Activated CD8-positive, alpha-beta T cell treated with anti-CD3 and anti-CD28 coated beads, Interleukin-2, amount 10 ng/mL, durations not matched to agents 7 days and 5 days (primary cell): ENCODE measurements at regions not wholly inside any gene's neighbourhood (a gene's known extent, or its start where the extent isn't known, plus 50 kb on each side); places are given as distances from the start of the nearest gene placed in this dataset.
"Not testable (repeated sequence)": the region's sequence is repeated elsewhere in the genome, so short reads cannot be mapped to it uniquely, and the experiment has no call there.

Source experiments
- ATAC-seq: fragments of 150-1000 bp; cut with Tn5 transposase; one replicate; pipeline ENCODE4 v1.10.0; 2021; ENCODE audit warnings: moderate library complexity
- CTCF ChIA-PET: fragments of 350-600 bp; sonication (Branson Sonifier 250); formaldehyde crosslinking; loops from one replicate; lab custom pipeline; 2021; ENCODE audit warnings: antibody characterized with exemption; lab: Charles Lee
- POLR2A ChIA-PET: fragments of 350-600 bp; sonication (Branson Sonifier 250); formaldehyde crosslinking; loops from one replicate; lab custom pipeline; 2021; ENCODE audit warnings: antibody characterized with exemption; lab: Charles Lee
- DNase-seq: peaks from one replicate; pipeline ENCODE4 v3.0.0-alpha.2; 2020
- H3K27ac Mint-ChIP-seq: one replicate; pipeline ENCODE4 v1.8.0; 2021; ENCODE audit warnings: mild to moderate bottlenecking, mixed read lengths
- H3K27me3 Mint-ChIP-seq: one replicate; pipeline ENCODE4 v1.8.0; 2021; ENCODE audit warnings: low read depth, mixed read lengths
- H3K36me3 Mint-ChIP-seq: one replicate; pipeline ENCODE4 v1.8.0; 2021; ENCODE audit warnings: low read depth, mixed read lengths
- H3K4me1 Mint-ChIP-seq: one replicate; pipeline ENCODE4 v1.8.0; 2021; ENCODE audit warnings: low read depth, mixed read lengths
- H3K4me3 Mint-ChIP-seq: one replicate; pipeline ENCODE4 v1.8.0; 2021; ENCODE audit warnings: mild to moderate bottlenecking, mixed read lengths
- H3K9me3 Mint-ChIP-seq: one replicate; pipeline ENCODE4 v1.8.0; 2022; ENCODE audit warnings: mixed read lengths; ENCODE audit not compliant: insufficient read depth

DNA sequence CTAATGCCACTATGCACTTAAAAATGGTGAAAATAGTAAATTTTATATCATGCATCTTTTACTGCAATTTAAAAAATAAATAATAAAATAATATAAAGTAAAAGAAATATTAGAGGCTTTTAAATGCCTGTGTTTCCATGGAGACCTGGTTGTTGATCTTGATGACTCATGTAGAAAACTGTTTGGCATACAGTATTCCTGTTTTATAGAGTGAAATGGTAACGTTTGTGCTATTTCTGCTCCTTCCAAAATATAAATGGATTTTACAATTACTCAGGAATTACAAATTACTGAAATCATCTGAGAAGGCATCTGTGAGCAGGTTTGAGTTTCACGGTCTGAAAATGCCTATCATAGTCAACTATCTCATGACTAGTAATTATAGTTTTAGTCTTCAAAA is 98.4 kb upstream of the USP25 start:
- no peak for DNase-seq
- peaks cover 2% of the 10 kb centered on the region for H3K27me3 Mint-ChIP-seq
- no peaks in the 10 kb centered on the region for H3K4me1 Mint-ChIP-seq
- no peak overlapping the region for H3K4me3 Mint-ChIP-seq
- no peaks in the 10 kb centered on the region for H3K9me3 Mint-ChIP-seq
- no peak for ATAC-seq
- CTCF ChIA-PET = no interaction called here
- H3K27ac Mint-ChIP-seq = no peak overlapping the region
- H3K36me3 Mint-ChIP-seq = no peaks in the 10 kb centered on the region
- POLR2A ChIA-PET = no interaction called here

- H3K4me3 Mint-ChIP-seq = not testable (repeated sequence)
These were observed 95.2 kb upstream of the USP25 start for GRCh38 chr21:15634541-15634940.

GRCh38 chr21:15638856-15639549 is 90.8 kb upstream of the USP25 start:
- ATAC-seq (no peak), DNase-seq (no peak)
- ChIA-PET CTCF (interaction anchor here (1.0 kb wide), 1 partner anchor 85 kb away, joined by 3 read pairs; no protein-coding TSS in a partner anchor), POLR2A (no interaction called here)
- H3K27me3 Mint-ChIP-seq = no peaks in the 10 kb centered on the region
- no peak overlapping the region for H3K4me3 Mint-ChIP-seq
- H3K36me3 Mint-ChIP-seq = no peaks in the 10 kb centered on the region
- no peak overlapping the region for H3K27ac Mint-ChIP-seq
- H3K9me3 Mint-ChIP-seq = no peaks in the 10 kb centered on the region
- H3K4me1 Mint-ChIP-seq = no peaks in the 10 kb centered on the region

More at GRCh38 chr21:15634541-15634940, 95.2 kb upstream of the USP25 start:
- H3K27me3 Mint-ChIP-seq, CTCF ChIA-PET, H3K27ac Mint-ChIP-seq, H3K4me1 Mint-ChIP-seq, H3K9me3 Mint-ChIP-seq, H3K36me3 Mint-ChIP-seq, DNase-seq, ATAC-seq, POLR2A ChIA-PET: not testable (repeated sequence)

DNA sequence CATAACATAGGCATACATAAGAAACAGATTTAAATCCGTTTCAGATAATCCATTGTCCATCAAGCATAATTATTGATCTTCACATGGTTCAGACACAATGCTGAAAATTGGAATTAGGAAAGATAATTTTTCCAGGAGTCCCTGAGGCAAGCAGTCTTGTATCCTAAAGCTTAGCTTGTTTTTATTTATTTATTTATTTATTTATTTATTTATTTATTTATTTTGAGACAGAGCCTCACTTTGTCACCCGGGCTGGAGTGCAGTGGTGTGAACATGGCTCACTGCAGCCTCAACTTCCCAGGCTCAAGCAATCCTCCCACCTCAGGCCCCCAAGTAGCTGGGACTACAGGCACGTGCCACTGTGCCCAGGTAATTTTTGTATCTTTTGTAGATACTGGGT is 89.7 kb upstream of the USP25 start:
- CTCF ChIA-PET = interaction anchor here (1.0 kb wide), 1 partner anchor 87 kb away, joined by 3 read pairs; no protein-coding TSS in a partner anchor
- H3K27me3 Mint-ChIP-seq, H3K36me3 Mint-ChIP-seq, H3K4me3 Mint-ChIP-seq, ATAC-seq, H3K9me3 Mint-ChIP-seq, H3K27ac Mint-ChIP-seq, POLR2A ChIA-PET, H3K4me1 Mint-ChIP-seq, DNase-seq: not testable (repeated sequence)

- CTCF ChIA-PET = no interaction called here
- ATAC-seq (no peak), DNase-seq (no peak)
- H3K36me3 Mint-ChIP-seq = no peaks in the 10 kb centered on the region
- POLR2A ChIA-PET = no interaction called here
- H3K27me3 Mint-ChIP-seq = peaks cover 4% of the 10 kb centered on the region
- H3K4me3 Mint-ChIP-seq = no peak overlapping the region
- no peak overlapping the region for H3K27ac Mint-ChIP-seq
- no peaks in the 10 kb centered on the region for H3K9me3 Mint-ChIP-seq
- no peaks in the 10 kb centered on the region for H3K4me1 Mint-ChIP-seq
These were observed 85.3 kb upstream of the USP25 start for GRCh38 chr21:15644489-15644888.

GRCh38 chr21:15645830-15646229 is 84.0 kb upstream of the USP25 start:
- Mint-ChIP-seq H3K9me3 (no peaks in the 10 kb centered on the region), H3K27me3 (peaks cover 4% of the 10 kb centered on the region), H3K4me3 (no peak overlapping the region), H3K36me3 (no peaks in the 10 kb centered on the region), H3K27ac (no peak overlapping the region), H3K4me1 (no peaks in the 10 kb centered on the region)
- ChIA-PET CTCF (no interaction called here), POLR2A (no interaction called here)
- ATAC-seq = no peak
- DNase-seq = no peak

GRCh38 chr21:15650735-15651134 is 79.0 kb upstream of the USP25 start:
- ATAC-seq (no peak), DNase-seq (no peak)
- Mint-ChIP-seq H3K9me3 (no peaks in the 10 kb centered on the region), H3K27ac (no peak overlapping the region), H3K4me1 (no peaks in the 10 kb centered on the region), H3K36me3 (no peaks in the 10 kb centered on the region), H3K4me3 (no peak overlapping the region), H3K27me3 (peaks cover 9% of the 10 kb centered on the region)
- CTCF ChIA-PET = no interaction called here
- POLR2A ChIA-PET = no interaction called here

GRCh38 chr21:15651172-15651571 is 78.6 kb upstream of the USP25 start:
- Mint-ChIP-seq H3K27ac (no peak overlapping the region), H3K4me3 (no peak overlapping the region), H3K36me3 (no peaks in the 10 kb centered on the region), H3K27me3 (peaks cover 9% of the 10 kb centered on the region), H3K9me3 (no peaks in the 10 kb centered on the region), H3K4me1 (no peaks in the 10 kb centered on the region)
- CTCF ChIA-PET = no interaction called here
- DNase-seq (no peak), ATAC-seq (no peak)
- POLR2A ChIA-PET = no interaction called here

DNA sequence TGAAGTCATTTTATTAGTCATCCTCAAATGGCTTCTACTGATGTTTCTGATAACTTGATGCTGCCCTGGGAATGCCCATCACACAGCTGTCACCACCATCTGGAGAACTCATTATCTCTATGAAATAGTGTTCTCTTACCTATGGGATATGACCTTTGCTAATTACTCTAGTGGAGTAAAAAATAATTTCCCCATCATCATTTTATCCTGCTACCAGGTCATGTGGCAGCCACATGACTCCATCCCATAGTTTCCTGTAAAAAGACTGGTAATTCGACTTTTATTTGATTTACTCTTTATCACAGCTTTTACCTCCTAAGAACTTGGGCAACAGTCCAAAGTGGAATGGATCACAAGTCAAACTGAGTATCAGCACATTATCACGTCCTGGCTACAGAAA is 76.1 kb upstream of the USP25 start:
- Mint-ChIP-seq H3K36me3 (no peaks in the 10 kb centered on the region), H3K4me3 (no peak overlapping the region), H3K27me3 (peaks cover 10% of the 10 kb centered on the region), H3K9me3 (no peaks in the 10 kb centered on the region), H3K27ac (no peak overlapping the region), H3K4me1 (no peaks in the 10 kb centered on the region)
- ATAC-seq = no peak
- ChIA-PET CTCF (no interaction called here), POLR2A (no interaction called here)
- no peak for DNase-seq

DNA sequence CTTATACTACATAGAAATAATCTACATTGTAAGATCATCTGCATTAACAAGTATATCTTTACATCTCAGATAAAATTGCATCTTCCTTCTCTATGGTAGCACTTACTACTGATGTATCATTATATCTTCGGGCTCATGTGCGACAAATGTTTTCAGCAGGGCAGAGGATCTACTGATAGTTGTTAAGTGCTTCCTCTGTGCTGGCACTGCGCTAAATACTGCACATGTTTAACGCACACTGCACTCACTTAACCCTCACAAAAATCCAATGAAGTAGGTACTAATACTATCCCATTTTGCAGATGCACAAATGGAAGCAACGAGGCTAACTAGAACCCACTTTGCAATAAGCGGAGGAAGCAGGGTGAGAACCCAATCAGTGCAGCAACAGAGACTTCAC is 75.6 kb upstream of the USP25 start:
- no peak overlapping the region for H3K4me3 Mint-ChIP-seq
- ChIA-PET POLR2A (no interaction called here), CTCF (no interaction called here)
- peaks cover 9% of the 10 kb centered on the region for H3K27me3 Mint-ChIP-seq
- H3K36me3 Mint-ChIP-seq = no peaks in the 10 kb centered on the region
- no peak for ATAC-seq
- H3K9me3 Mint-ChIP-seq = no peaks in the 10 kb centered on the region
- H3K27ac Mint-ChIP-seq = no peak overlapping the region
- DNase-seq = no peak
- H3K4me1 Mint-ChIP-seq = no peaks in the 10 kb centered on the region

- H3K9me3 Mint-ChIP-seq = no peaks in the 10 kb centered on the region
- POLR2A ChIA-PET = no interaction called here
- H3K36me3 Mint-ChIP-seq = no peaks in the 10 kb centered on the region
- H3K27ac Mint-ChIP-seq = no peak overlapping the region
- ATAC-seq = no peak
- no peak for DNase-seq
- peaks cover 4% of the 10 kb centered on the region for H3K27me3 Mint-ChIP-seq
- CTCF ChIA-PET = no interaction called here
- no peak overlapping the region for H3K4me3 Mint-ChIP-seq
- H3K4me1 Mint-ChIP-seq = no peaks in the 10 kb centered on the region
These were observed 69.9 kb upstream of the USP25 start for GRCh38 chr21:15659753-15660422.

DNA sequence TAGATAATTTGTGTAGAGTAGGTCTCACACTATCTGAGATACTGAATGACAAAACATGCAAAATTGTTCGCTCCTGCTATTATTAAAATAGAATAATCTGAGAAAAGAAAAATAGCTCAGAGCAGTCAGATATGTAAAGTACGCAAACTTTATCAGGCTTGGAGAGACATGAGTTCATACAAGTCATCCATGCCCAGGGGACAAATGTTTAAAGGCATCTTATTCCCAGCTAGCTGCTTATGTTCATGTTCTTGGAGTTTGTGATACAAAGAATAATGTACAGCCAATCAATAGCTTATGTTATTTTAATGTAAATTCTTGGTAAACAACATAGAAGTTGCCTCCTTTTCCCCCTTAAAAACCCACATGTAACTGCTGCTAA is 69.4 kb upstream of the USP25 start:
- H3K27ac Mint-ChIP-seq = no peak overlapping the region

More for the DNA sequence above, 69.4 kb upstream of the USP25 start:
- no peaks in the 10 kb centered on the region for H3K4me1 Mint-ChIP-seq
- ChIA-PET POLR2A (no interaction called here), CTCF (no interaction called here)
- no peak for ATAC-seq
- DNase-seq = no peak
- H3K36me3 Mint-ChIP-seq = no peaks in the 10 kb centered on the region
- H3K27me3 Mint-ChIP-seq = peaks cover 4% of the 10 kb centered on the region
- H3K4me3 Mint-ChIP-seq = no peak overlapping the region
- H3K9me3 Mint-ChIP-seq = no peaks in the 10 kb centered on the region
